Panc1 (cell line): ENCODE measurements at regions not wholly inside any gene's neighbourhood (a gene's known extent, or its start where the extent isn't known, plus 50 kb on each side); places are given as distances from the start of the nearest gene placed in this dataset.

Experiments
- ATAC-seq: fragments of 200-7000 bp; cut with Tn5 transposase; 2 replicates; pipeline ENCODE4 v1.9.1; 2020; ENCODE audit warnings: mild to moderate bottlenecking, moderate library complexity
- BruUV-seq: library from RNA; stranded (reverse); fragments of 400-500 nt; replicated peaks from 2 replicates; lab custom pipeline; 2021; lab: Mats Ljungman, UMichigan
- CTCF ChIA-PET: fragments of 300-600 bp; sonication (Branson Sonifier 250); formaldehyde crosslinking; loops from one replicate; lab custom pipeline; 2022; ENCODE audit warnings: antibody characterized with exemption; lab: Charles Lee
- POLR2A ChIA-PET: fragments of 300-600 bp; sonication (Branson Sonifier 250); formaldehyde crosslinking; loops from one replicate; lab custom pipeline; 2022; ENCODE audit warnings: antibody characterized with exemption; lab: Charles Lee
- DNase-seq: peaks from one replicate; pipeline ENCODE4 v3.0.0-alpha.2; 2010; ENCODE audit warnings: low read depth, low spot score
- H3K27ac ChIP-seq: 2 replicates; pipeline ENCODE4 v1.5.1; 2011; ENCODE audit warnings: mild to moderate bottlenecking, low read length, inconsistent platforms
- H3K27me3 ChIP-seq: fragments of 200-500 bp; sonication (Bioruptor generic); 2 replicates; pipeline ENCODE4 v1.6.0; 2014; ENCODE audit warnings: low read length, inconsistent platforms; ENCODE audit not compliant: control insufficient read depth, insufficient read depth
- H3K36me3 ChIP-seq: fragments of 200-500 bp; sonication (Bioruptor generic); 2 replicates; pipeline ENCODE4 v1.5.1; 2014; ENCODE audit warnings: inconsistent platforms, mild to moderate bottlenecking, low read length, moderate library complexity; ENCODE audit not compliant: control insufficient read depth, insufficient read depth
- H3K4me1 ChIP-seq: 2 replicates; pipeline ENCODE4 v1.5.1; 2011; ENCODE audit warnings: inconsistent platforms, mild to moderate bottlenecking, low read length, moderate library complexity; ENCODE audit not compliant: control insufficient read depth, insufficient read depth
- H3K4me3 ChIP-seq, 2 experiments: 2 replicates each; pipeline ENCODE4 v1.5.1; 2011 to 2012; ENCODE audit warnings: low read depth in 2 of 2, low read length in 2 of 2, mild to moderate bottlenecking in 2 of 2, inconsistent platforms in 1 of 2, moderate library complexity in 1 of 2
- H3K9me3 ChIP-seq: fragments of 200-500 bp; sonication (Bioruptor generic); 2 replicates; pipeline ENCODE4 v1.5.1; 2014; ENCODE audit warnings: low read depth, mild to moderate bottlenecking, inconsistent platforms, low read length, moderate library complexity; ENCODE audit not compliant: control insufficient read depth, insufficient read depth
- CTCF ChIP-seq: fragments of 450-650 bp; IDR thresholded peaks from 2 replicates; pipeline ENCODE4 v1.5.1; 2017; ENCODE audit warnings: mild to moderate bottlenecking
- POLR2AphosphoS5 ChIP-seq: IDR thresholded peaks from 2 replicates; pipeline ENCODE4 v1.6.1; 2012; ENCODE audit warnings: mild to moderate bottlenecking, low read depth, low read length, moderate library complexity
- REST ChIP-seq, 2 experiments: IDR thresholded peaks; 2 replicates each; pipeline ENCODE4 v1.6.1; 2011 to 2012; ENCODE audit warnings: low read depth in 2 of 2, control low read depth in 1 of 2, low read length in 1 of 2, mild to moderate bottlenecking in 1 of 2, moderate library complexity in 1 of 2; ENCODE audit not compliant: insufficient read depth in 1 of 2
- SIN3A ChIP-seq: IDR thresholded peaks from 2 replicates; pipeline ENCODE4 v1.6.1; 2012; ENCODE audit warnings: low read depth, mild to moderate bottlenecking, low read length, moderate library complexity, borderline replicate concordance; ENCODE audit not compliant: insufficient read depth
- TCF7L2 ChIP-seq: IDR thresholded peaks from 2 replicates; pipeline ENCODE4 v1.6.1; 2011; ENCODE audit warnings: mild to moderate bottlenecking, low read depth, low read length, inconsistent platforms
- in situ Hi-C: cut with HindIII; loops from 2 replicates; pipeline ENCODE4 v1.10.0; 2016; ENCODE audit warnings: low sequenced_read_pairs, low pct_unique_long_range_greater_than_20kb
- intact Hi-C: fragments of 100-400 bp; cut with micrococcal nuclease; formaldehyde crosslinking; loops from one replicate; pipeline ENCODE4 v1.10.0; 2022; ENCODE audit not compliant: unreplicated experiment

- Histone ChIP-seq H3K9me3 (no peaks in the 10 kb centered on the region), H3K27me3 (no peaks in the 10 kb centered on the region), H3K4me3 (no peak overlapping the region), H3K36me3 (no peaks in the 10 kb centered on the region), H3K4me1 (no peaks in the 10 kb centered on the region), H3K27ac (no peak overlapping the region)
- DNase-seq (no peak), ATAC-seq (no peak)
- BruUV-seq: no TSS peak
- POLR2A ChIA-PET: no interaction called here
- in situ Hi-C loops: no loop called here
- CTCF ChIA-PET: no interaction called here
- TF ChIP-seq REST (IDR thresholded peaks at IDR 0.05; ENCODE audit: insufficient read depth in 1 of 2, low read depth in 2 of 2, low read length in 1 of 2) (no peak), CTCF (no peak), SIN3A (no peak), TCF7L2 (no peak), POLR2AphosphoS5 (no peak)
- intact Hi-C loops: no loop called here
Measured at GRCh38 chrX:5250106-5250505, 978.6 kb downstream of the NLGN4X start.

- Histone ChIP-seq H3K27ac (no peak overlapping the region), H3K27me3 (no peaks in the 10 kb centered on the region), H3K36me3 (no peaks in the 10 kb centered on the region), H3K4me3 (no peak overlapping the region), H3K9me3 (no peaks in the 10 kb centered on the region), H3K4me1 (no peaks in the 10 kb centered on the region)
- in situ Hi-C loops: no loop called here
- intact Hi-C loops: no loop called here
- ATAC-seq (no peak), DNase-seq (no peak)
- no TSS peak for BruUV-seq
- CTCF ChIA-PET: no interaction called here
- POLR2A ChIA-PET: no interaction called here
- TF ChIP-seq TCF7L2 (no peak), CTCF (no peak), REST (IDR thresholded peaks at IDR 0.05; ENCODE audit: insufficient read depth in 1 of 2, low read depth in 2 of 2, low read length in 1 of 2) (no peak), SIN3A (no peak), POLR2AphosphoS5 (no peak)
Measured at GRCh38 chrX:5242091-5242790, 986.4 kb downstream of the NLGN4X start.
